ENCODE measurements at regions not wholly inside any gene's neighbourhood (a gene's known extent, or its start where the extent isn't known, plus 50 kb on each side); places are given as distances from the start of the nearest gene placed in this dataset.

- H3K36me3 ChIP-seq (ENCODE audit: control insufficient read depth, insufficient read depth, low read length): no peaks in the 10 kb centered on the region
- H3K36me3 Mint-ChIP-seq: no peaks in the 10 kb centered on the region
- DNase-seq (no peak), ATAC-seq (ENCODE audit: low read depth in 2 of 2) (no peak)
- H3K27me3 ChIP-seq (ENCODE audit: control insufficient read depth, insufficient read depth, low read length): no peaks in the 10 kb centered on the region
- H3K4me3 ChIP-seq (ENCODE audit: low read depth, low read length): no peak overlapping the region
- H3K9me3 ChIP-seq (ENCODE audit: control insufficient read depth in 2 of 2, low read length in 2 of 2): no peaks in the 10 kb centered on the region
- no peaks in the 10 kb centered on the region for H3K4me1 ChIP-seq (ENCODE audit: control insufficient read depth, insufficient read depth, low read length, poor library complexity, severe bottlenecking)
- no peak overlapping the region for H3K4me3 Mint-ChIP-seq
- no peaks in the 10 kb centered on the region for H3K27me3 Mint-ChIP-seq
- H3K27ac ChIP-seq (ENCODE audit: insufficient read depth, low read length, poor library complexity, severe bottlenecking): no peak overlapping the region
- no peaks in the 10 kb centered on the region for H3K4me1 Mint-ChIP-seq
- H3K9me3 Mint-ChIP-seq: peaks cover 0 to 9% (median 2%) of the 10 kb centered on the region in 7 donors
- no peak overlapping the region for H3K27ac Mint-ChIP-seq
These were observed 933.9 kb downstream of the DIAPH3 start for GRCh38 chr13:59229861-59230260.

DNA sequence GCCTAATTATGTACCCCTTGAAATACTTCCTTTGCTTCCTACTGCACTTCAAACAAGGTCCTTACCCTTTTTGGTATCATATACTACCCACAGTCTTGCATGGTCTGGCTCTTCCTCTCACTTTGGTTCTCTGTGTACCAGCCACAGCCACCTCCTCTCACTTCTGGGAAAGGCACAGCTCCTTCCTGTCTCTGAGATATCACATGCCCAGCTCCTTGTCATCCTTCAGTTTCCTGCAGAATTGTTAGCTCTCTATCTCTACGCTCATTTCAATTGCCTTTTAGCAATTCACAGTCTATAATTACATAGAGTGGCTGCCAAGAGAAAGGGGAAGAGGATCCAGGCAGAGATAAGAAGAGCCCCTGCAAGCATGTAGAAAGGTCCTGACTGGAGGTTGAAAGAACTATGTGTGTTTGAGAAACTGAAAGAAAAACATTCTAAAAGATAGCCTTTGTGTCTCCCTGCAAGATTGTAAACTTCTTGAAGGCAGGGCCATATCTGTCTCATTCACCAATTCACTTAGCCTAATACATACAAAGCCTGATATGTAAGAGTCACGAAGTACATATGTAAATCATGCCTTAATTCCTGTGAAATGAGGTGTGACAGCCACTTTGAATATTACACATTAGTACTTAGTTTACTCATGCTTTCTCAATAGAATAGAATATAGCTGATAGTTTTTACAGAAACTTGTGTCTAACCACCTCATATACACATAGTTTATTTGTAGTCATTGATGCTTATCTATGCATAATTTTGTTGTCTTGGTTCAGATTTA is 933.1 kb downstream of the DIAPH3 start:
- Mint-ChIP-seq H3K36me3 (no peaks in the 10 kb centered on the region), H3K27me3 (no peaks in the 10 kb centered on the region), H3K4me3 (no peak overlapping the region), H3K4me1 (no peaks in the 10 kb centered on the region), H3K27ac (no peak overlapping the region), H3K9me3 (peaks cover 0 to 9% (median 0%) of the 10 kb centered on the region in 7 donors)
- no peak for ATAC-seq (ENCODE audit: low read depth in 2 of 2)
- Histone ChIP-seq H3K4me1 (ENCODE audit: control insufficient read depth, insufficient read depth, low read length, poor library complexity, severe bottlenecking) (no peaks in the 10 kb centered on the region), H3K27me3 (ENCODE audit: control insufficient read depth, insufficient read depth, low read length) (no peaks in the 10 kb centered on the region), H3K27ac (ENCODE audit: insufficient read depth, low read length, poor library complexity, severe bottlenecking) (no peak overlapping the region), H3K36me3 (ENCODE audit: control insufficient read depth, insufficient read depth, low read length) (no peaks in the 10 kb centered on the region), H3K4me3 (ENCODE audit: low read depth, low read length) (no peak overlapping the region), H3K9me3 (ENCODE audit: control insufficient read depth in 2 of 2, low read length in 2 of 2) (no peaks in the 10 kb centered on the region)
- no peak for DNase-seq

DNA sequence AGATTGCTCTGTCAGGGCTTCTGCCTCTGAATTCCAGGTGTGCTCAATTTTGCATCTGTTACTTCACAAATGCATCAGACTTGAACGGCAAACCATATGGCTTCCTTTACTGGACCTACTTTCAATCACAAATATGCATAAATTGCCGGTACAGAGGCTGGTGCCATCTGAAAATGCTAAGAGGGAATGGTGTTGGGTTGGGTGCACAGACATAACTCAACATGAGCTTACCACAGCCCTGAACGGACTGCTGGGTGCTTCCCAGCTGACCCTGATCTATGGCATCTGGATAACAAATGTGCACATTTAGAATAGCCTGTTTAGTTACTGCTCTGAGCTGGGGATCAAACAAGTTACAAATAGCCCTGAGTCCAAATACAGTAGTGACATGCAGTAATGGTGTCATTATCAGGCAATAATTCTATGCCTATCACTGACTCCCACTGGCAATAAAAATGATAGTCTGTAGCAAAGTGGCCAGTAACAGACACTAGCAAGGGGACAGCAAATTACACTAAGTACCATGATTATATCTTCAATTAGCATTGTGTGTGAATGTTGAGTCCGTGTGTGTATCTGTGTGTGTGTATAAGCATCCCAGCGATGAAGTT is 927.3 kb downstream of the DIAPH3 start:
- no peaks in the 10 kb centered on the region for H3K36me3 Mint-ChIP-seq

GRCh38 chr13:59236944-59237343 is 926.8 kb downstream of the DIAPH3 start:
- Mint-ChIP-seq H3K27ac (no peak overlapping the region), H3K27me3 (no peaks in the 10 kb centered on the region), H3K4me1 (no peaks in the 10 kb centered on the region), H3K9me3 (peaks cover 0 to 14% (median 0%) of the 10 kb centered on the region in 7 donors), H3K4me3 (no peak overlapping the region), H3K36me3 (no peaks in the 10 kb centered on the region)
- Histone ChIP-seq H3K4me3 (ENCODE audit: low read depth, low read length) (no peak overlapping the region), H3K9me3 (ENCODE audit: control insufficient read depth in 2 of 2, low read length in 2 of 2) (no peaks in the 10 kb centered on the region), H3K4me1 (ENCODE audit: control insufficient read depth, insufficient read depth, low read length, poor library complexity, severe bottlenecking) (no peaks in the 10 kb centered on the region), H3K27me3 (ENCODE audit: control insufficient read depth, insufficient read depth, low read length) (no peaks in the 10 kb centered on the region), H3K27ac (ENCODE audit: insufficient read depth, low read length, poor library complexity, severe bottlenecking) (no peak overlapping the region), H3K36me3 (ENCODE audit: control insufficient read depth, insufficient read depth, low read length) (no peaks in the 10 kb centered on the region)
- ATAC-seq (ENCODE audit: low read depth in 2 of 2) (no peak), DNase-seq (no peak)

More for the DNA sequence above, 927.3 kb downstream of the DIAPH3 start:
- no peak for ATAC-seq (ENCODE audit: low read depth in 2 of 2)
- Histone ChIP-seq H3K4me1 (ENCODE audit: control insufficient read depth, insufficient read depth, low read length, poor library complexity, severe bottlenecking) (no peaks in the 10 kb centered on the region), H3K9me3 (ENCODE audit: control insufficient read depth in 2 of 2, low read length in 2 of 2) (no peaks in the 10 kb centered on the region), H3K27ac (ENCODE audit: insufficient read depth, low read length, poor library complexity, severe bottlenecking) (no peak overlapping the region), H3K36me3 (ENCODE audit: control insufficient read depth, insufficient read depth, low read length) (no peaks in the 10 kb centered on the region), H3K4me3 (ENCODE audit: low read depth, low read length) (no peak overlapping the region), H3K27me3 (ENCODE audit: control insufficient read depth, insufficient read depth, low read length) (no peaks in the 10 kb centered on the region)
- H3K27me3 Mint-ChIP-seq: no peaks in the 10 kb centered on the region
- no peaks in the 10 kb centered on the region for H3K4me1 Mint-ChIP-seq
- peaks cover 0 to 14% (median 0%) of the 10 kb centered on the region in 7 donors for H3K9me3 Mint-ChIP-seq
- no peak overlapping the region for H3K4me3 Mint-ChIP-seq
- no peak for DNase-seq
- no peak overlapping the region for H3K27ac Mint-ChIP-seq

DNA sequence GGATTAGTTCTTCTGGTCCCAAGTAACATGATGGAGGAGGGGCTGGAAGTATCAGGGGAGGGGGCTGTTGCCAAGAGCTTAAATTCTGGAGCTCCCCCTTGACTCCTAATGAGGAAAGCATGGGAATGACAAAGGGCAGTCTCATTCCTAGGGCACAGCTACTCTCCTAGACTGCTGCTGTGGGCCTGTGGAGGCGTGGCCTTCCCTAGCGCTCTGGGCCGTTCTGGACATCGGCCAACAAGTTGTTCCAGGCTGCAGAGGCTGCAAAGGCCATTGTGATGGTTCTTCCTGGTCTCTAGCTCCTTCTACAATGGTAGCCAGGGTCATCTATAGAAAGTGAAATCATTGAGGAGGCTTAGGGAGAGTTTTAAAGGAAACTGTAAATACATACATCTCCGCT is 916.6 kb downstream of the DIAPH3 start:
- Mint-ChIP-seq H3K4me3 (no peak overlapping the region), H3K9me3 (peaks cover 0 to 1% (median 0%) of the 10 kb centered on the region in 7 donors), H3K27ac (no peak overlapping the region), H3K36me3 (no peaks in the 10 kb centered on the region), H3K27me3 (no peaks in the 10 kb centered on the region), H3K4me1 (no peaks in the 10 kb centered on the region)
- H3K27ac ChIP-seq (ENCODE audit: insufficient read depth, low read length, poor library complexity, severe bottlenecking): no peak overlapping the region
- ATAC-seq (ENCODE audit: low read depth in 2 of 2) (no peak), DNase-seq (no peak)
- no peaks in the 10 kb centered on the region for H3K36me3 ChIP-seq (ENCODE audit: control insufficient read depth, insufficient read depth, low read length)
- no peaks in the 10 kb centered on the region for H3K27me3 ChIP-seq (ENCODE audit: control insufficient read depth, insufficient read depth, low read length)
- H3K4me1 ChIP-seq (ENCODE audit: control insufficient read depth, insufficient read depth, low read length, poor library complexity, severe bottlenecking): no peaks in the 10 kb centered on the region
- no peak overlapping the region for H3K4me3 ChIP-seq (ENCODE audit: low read depth, low read length)
- H3K9me3 ChIP-seq (ENCODE audit: control insufficient read depth in 2 of 2, low read length in 2 of 2): no peaks in the 10 kb centered on the region

- no peaks in the 10 kb centered on the region for H3K9me3 ChIP-seq (ENCODE audit: control insufficient read depth in 2 of 2, low read length in 2 of 2)
- Mint-ChIP-seq H3K36me3 (no peaks in the 10 kb centered on the region), H3K4me1 (no peaks in the 10 kb centered on the region), H3K27me3 (no peaks in the 10 kb centered on the region), H3K4me3 (no peak overlapping the region), H3K9me3 (peaks cover 0 to 4% (median 3%) of the 10 kb centered on the region in 7 donors), H3K27ac (no peak overlapping the region)
- no peaks in the 10 kb centered on the region for H3K27me3 ChIP-seq (ENCODE audit: control insufficient read depth, insufficient read depth, low read length)
- no peaks in the 10 kb centered on the region for H3K36me3 ChIP-seq (ENCODE audit: control insufficient read depth, insufficient read depth, low read length)
- H3K4me1 ChIP-seq (ENCODE audit: control insufficient read depth, insufficient read depth, low read length, poor library complexity, severe bottlenecking): no peaks in the 10 kb centered on the region
- H3K4me3 ChIP-seq (ENCODE audit: low read depth, low read length): no peak overlapping the region
- no peak for ATAC-seq (ENCODE audit: low read depth in 2 of 2)
- DNase-seq: no peak
- no peak overlapping the region for H3K27ac ChIP-seq (ENCODE audit: insufficient read depth, low read length, poor library complexity, severe bottlenecking)
These were observed 913.2 kb downstream of the DIAPH3 start for GRCh38 chr13:59250336-59251189.

DNA sequence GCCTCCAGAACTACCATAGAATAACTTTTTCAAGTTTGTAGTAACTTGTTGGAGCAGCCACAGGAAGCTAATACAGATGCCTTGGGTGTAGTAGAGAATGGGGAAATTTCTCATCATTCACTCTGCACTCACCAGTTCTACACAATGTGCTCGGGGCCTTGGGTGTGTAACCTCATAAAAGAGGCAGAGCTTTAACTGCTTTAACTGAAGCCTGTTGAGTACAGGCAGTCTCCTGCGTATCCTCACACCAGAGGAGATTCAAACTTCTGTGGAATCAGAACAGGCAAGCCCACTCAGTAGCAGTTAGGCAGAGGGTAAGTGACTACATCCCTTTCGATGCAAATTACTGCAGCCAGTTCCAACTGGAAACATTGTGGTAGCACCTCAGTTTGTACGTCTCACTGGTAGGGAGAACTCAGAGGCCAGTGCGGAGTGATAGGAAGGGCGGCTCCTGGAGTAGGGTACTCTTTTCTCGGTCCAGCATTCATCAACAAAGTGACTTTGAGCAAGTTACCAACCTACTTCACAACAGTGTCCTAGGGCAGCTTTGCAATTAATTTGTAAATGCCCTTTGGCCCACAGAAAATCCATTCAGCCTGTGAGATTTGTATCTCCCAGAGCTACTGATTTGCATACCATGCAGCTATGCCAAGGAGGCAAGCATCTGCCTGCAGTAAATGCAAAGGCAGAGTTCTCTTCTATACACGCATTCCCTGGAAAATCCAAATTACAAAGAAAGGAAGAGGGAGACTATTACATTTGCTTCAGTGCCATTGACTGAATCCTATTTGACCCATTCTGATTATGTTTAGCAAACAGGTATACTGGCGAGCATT is 904.3 kb downstream of the DIAPH3 start:
- DNase-seq (no peak), ATAC-seq (ENCODE audit: low read depth in 2 of 2) (no peak)
- Histone ChIP-seq H3K27ac (ENCODE audit: insufficient read depth, low read length, poor library complexity, severe bottlenecking) (no peak overlapping the region), H3K4me3 (ENCODE audit: low read depth, low read length) (no peak overlapping the region), H3K9me3 (ENCODE audit: control insufficient read depth in 2 of 2, low read length in 2 of 2) (no peaks in the 10 kb centered on the region), H3K4me1 (ENCODE audit: control insufficient read depth, insufficient read depth, low read length, poor library complexity, severe bottlenecking) (no peaks in the 10 kb centered on the region), H3K36me3 (ENCODE audit: control insufficient read depth, insufficient read depth, low read length) (no peaks in the 10 kb centered on the region), H3K27me3 (ENCODE audit: control insufficient read depth, insufficient read depth, low read length) (no peaks in the 10 kb centered on the region)
- Mint-ChIP-seq H3K27me3 (no peaks in the 10 kb centered on the region), H3K36me3 (no peaks in the 10 kb centered on the region), H3K4me1 (no peaks in the 10 kb centered on the region), H3K27ac (no peak overlapping the region), H3K9me3 (peaks cover 0 to 7% (median 4%) of the 10 kb centered on the region in 7 donors), H3K4me3 (no peak overlapping the region)
